PC-3 (cell line): ENCODE measurements at regions not wholly inside any gene's neighbourhood (a gene's known extent, or its start where the extent isn't known, plus 50 kb on each side); places are given as distances from the start of the nearest gene placed in this dataset.

Experiments
- ATAC-seq: fragments of 200-7000 bp; cut with Tn5 transposase; 2 replicates; pipeline ENCODE4 v1.9.1; 2020; ENCODE audit warnings: mild to moderate bottlenecking, moderate library complexity
- BruUV-seq: library from RNA; stranded (reverse); fragments of 400-500 nt; replicated peaks from 2 replicates; lab custom pipeline; 2021; lab: Mats Ljungman, UMichigan
- CTCF ChIA-PET: fragments of 300-600 bp; sonication (Branson Sonifier 250); formaldehyde crosslinking; loops from one replicate; lab custom pipeline; 2022; ENCODE audit warnings: antibody characterized with exemption; lab: Charles Lee
- POLR2A ChIA-PET: fragments of 300-600 bp; sonication (Branson Sonifier 250); formaldehyde crosslinking; loops from one replicate; lab custom pipeline; 2022; ENCODE audit warnings: antibody characterized with exemption; ENCODE audit not compliant: unreplicated experiment; lab: Charles Lee
- DNase-seq: peaks from one replicate; pipeline ENCODE4 v3.0.0-alpha.2; 2015
- H2AFZ ChIP-seq: fragments of 300-600 bp; sonication (generic); 2 replicates; pipeline ENCODE4 v1.6.0; 2016; ENCODE audit warnings: antibody characterized with exemption, low read length
- H3F3A ChIP-seq: fragments of 300-600 bp; sonication (generic); one replicate; pipeline ENCODE4 v1.6.0; 2017; ENCODE audit warnings: antibody characterized with exemption, low read length, control low read depth, mild to moderate bottlenecking; ENCODE audit not compliant: unreplicated experiment
- H3K27ac ChIP-seq: fragments of 300-600 bp; sonication (generic); 2 replicates; pipeline ENCODE4 v1.5.1; 2016; ENCODE audit warnings: mild to moderate bottlenecking, low read length
- H3K27me3 ChIP-seq: fragments of 300-600 bp; sonication (generic); 2 replicates; pipeline ENCODE4 v1.6.1; 2016; ENCODE audit warnings: low read length, mixed read lengths
- H3K36me3 ChIP-seq: fragments of 300-600 bp; sonication (generic); 2 replicates; pipeline ENCODE4 v1.6.1; 2016; ENCODE audit warnings: low read depth, mixed run types, low read length, mixed read lengths
- H3K4me1 ChIP-seq: fragments of 300-600 bp; sonication (generic); 2 replicates; pipeline ENCODE4 v1.5.1; 2016; ENCODE audit warnings: low read length; ENCODE audit not compliant: insufficient read depth
- H3K4me2 ChIP-seq: fragments of 300-600 bp; sonication (generic); 2 replicates; pipeline ENCODE4 v1.6.0; 2016; ENCODE audit warnings: low read length
- H3K4me3 ChIP-seq: fragments of 300-600 bp; sonication (generic); 2 replicates; pipeline ENCODE4 v1.5.1; 2016; ENCODE audit warnings: mild to moderate bottlenecking, low read length, mixed read lengths
- H3K79me2 ChIP-seq: fragments of 300-600 bp; sonication (generic); 2 replicates; pipeline ENCODE4 v1.6.1; 2017; ENCODE audit warnings: low read length, mixed read lengths
- H3K9ac ChIP-seq: fragments of 300-600 bp; sonication (generic); 2 replicates; pipeline ENCODE4 v1.6.0; 2016; ENCODE audit warnings: mild to moderate bottlenecking, low read length
- H3K9me2 ChIP-seq: fragments of 300-600 bp; sonication (generic); replicated peaks from 2 replicates; pipeline ENCODE4 v1.6.1; 2016; ENCODE audit warnings: mixed run types, low read length, mixed read lengths
- H3K9me3 ChIP-seq: fragments of 300-600 bp; sonication (generic); 2 replicates; pipeline ENCODE4 v1.6.1; 2016; ENCODE audit warnings: low read length, mixed read lengths
- H4K20me1 ChIP-seq: fragments of 300-600 bp; sonication (generic); 2 replicates; pipeline ENCODE4 v1.6.1; 2016; ENCODE audit warnings: low read length, mixed read lengths
- EZH2 ChIP-seq: fragments of 300-600 bp; sonication (generic); IDR thresholded peaks from one replicate; pipeline ENCODE4 v1.6.1; 2017; ENCODE audit warnings: antibody characterized with exemption, mild to moderate bottlenecking, low read length; ENCODE audit not compliant: unreplicated experiment
- EZH2phosphoT487 ChIP-seq: fragments of 300-600 bp; sonication (generic); IDR thresholded peaks from 2 replicates; pipeline ENCODE4 v1.6.1; 2018; ENCODE audit warnings: mild to moderate bottlenecking, antibody characterized with exemption, low read length, borderline replicate concordance
- intact Hi-C: fragments of 100-400 bp; cut with micrococcal nuclease; formaldehyde crosslinking; loops from 2 replicates; pipeline ENCODE4 v1.9.0; 2023
- TF ChIP-seq, protein P1 (sequence below): fragments of 300-600 bp; sonication (generic); conservative IDR thresholded peaks from 2 replicates; pipeline ENCODE4 v1.5.1; 2017; ENCODE audit warnings: antibody characterized with exemption, low read depth, mild to moderate bottlenecking, low read length

DNA sequence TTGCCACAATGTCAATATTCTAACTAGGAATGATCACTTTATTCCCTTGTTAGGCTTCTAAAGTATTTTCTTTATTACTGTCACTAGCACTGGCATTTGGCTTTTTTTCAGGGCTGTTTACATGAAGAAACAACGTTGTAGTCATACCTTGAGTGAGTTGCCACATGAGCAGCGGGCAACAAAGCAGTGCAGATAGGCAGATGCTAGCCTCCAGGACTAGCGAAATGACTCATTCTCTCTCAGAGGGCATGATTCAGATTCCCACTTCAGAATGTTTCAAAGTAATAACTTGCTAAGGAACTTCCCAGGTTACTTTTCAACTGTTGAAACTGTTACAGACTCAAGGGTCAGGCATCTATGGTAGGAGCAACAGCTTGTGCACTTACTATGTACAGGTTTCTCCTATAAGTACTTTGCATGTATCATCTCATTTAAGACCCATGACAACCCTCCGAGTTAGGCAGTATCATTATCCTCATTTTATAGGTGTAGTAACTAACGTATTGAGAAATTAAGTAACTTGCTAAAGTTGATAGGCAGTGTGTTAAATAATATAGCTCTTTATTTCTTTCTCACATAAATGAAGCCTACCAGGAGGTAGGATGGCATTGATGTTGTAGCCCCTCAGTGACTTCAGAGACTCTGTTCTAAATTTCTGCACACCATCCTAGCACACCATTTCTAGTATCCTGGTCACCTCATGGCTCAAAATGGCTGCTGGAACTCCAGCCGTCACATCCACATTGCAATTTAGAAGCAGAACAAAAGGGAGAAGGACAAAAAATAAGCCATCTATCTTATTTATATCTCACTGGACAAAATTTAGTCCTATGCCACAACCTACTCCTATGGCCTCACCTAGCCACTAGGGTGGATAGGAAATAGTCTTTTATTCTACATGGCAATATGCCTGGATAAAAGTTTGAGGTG lies 83.3 kb downstream of the ICOS start:
- ChIA-PET CTCF (no interaction called here), POLR2A (no interaction called here)
- H3K27ac ChIP-seq = no peak overlapping the region
- H3K4me1 ChIP-seq = peaks cover 17% of the 10 kb centered on the region
- no peak overlapping the region for H3K4me2 ChIP-seq
- peak; percentile 79 for ATAC-seq
- no peaks in the 10 kb centered on the region for H3K9me3 ChIP-seq
- no peaks in the 10 kb centered on the region for H3K79me2 ChIP-seq
- no peak overlapping the region for H3K9ac ChIP-seq
- H3K27me3 ChIP-seq = no peaks in the 10 kb centered on the region; the same call in 1 of the 2 replicates
- BruUV-seq = no TSS peak
- H3K36me3 ChIP-seq = no peaks in the 10 kb centered on the region
- no peaks in the 10 kb centered on the region for H3F3A ChIP-seq
- H2AFZ ChIP-seq = no peak overlapping the region
- DNase-seq = peak; percentile 86
- TF ChIP-seq EZH2 = no peak
- TF ChIP-seq, protein P1, sequence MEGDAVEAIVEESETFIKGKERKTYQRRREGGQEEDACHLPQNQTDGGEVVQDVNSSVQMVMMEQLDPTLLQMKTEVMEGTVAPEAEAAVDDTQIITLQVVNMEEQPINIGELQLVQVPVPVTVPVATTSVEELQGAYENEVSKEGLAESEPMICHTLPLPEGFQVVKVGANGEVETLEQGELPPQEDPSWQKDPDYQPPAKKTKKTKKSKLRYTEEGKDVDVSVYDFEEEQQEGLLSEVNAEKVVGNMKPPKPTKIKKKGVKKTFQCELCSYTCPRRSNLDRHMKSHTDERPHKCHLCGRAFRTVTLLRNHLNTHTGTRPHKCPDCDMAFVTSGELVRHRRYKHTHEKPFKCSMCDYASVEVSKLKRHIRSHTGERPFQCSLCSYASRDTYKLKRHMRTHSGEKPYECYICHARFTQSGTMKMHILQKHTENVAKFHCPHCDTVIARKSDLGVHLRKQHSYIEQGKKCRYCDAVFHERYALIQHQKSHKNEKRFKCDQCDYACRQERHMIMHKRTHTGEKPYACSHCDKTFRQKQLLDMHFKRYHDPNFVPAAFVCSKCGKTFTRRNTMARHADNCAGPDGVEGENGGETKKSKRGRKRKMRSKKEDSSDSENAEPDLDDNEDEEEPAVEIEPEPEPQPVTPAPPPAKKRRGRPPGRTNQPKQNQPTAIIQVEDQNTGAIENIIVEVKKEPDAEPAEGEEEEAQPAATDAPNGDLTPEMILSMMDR = no peak
- no peaks in the 10 kb centered on the region for H4K20me1 ChIP-seq
- no peak overlapping the region for H3K4me3 ChIP-seq
- H3K9me2 ChIP-seq = no peaks in the 10 kb centered on the region
- intact Hi-C loops = no loop called here

DNA sequence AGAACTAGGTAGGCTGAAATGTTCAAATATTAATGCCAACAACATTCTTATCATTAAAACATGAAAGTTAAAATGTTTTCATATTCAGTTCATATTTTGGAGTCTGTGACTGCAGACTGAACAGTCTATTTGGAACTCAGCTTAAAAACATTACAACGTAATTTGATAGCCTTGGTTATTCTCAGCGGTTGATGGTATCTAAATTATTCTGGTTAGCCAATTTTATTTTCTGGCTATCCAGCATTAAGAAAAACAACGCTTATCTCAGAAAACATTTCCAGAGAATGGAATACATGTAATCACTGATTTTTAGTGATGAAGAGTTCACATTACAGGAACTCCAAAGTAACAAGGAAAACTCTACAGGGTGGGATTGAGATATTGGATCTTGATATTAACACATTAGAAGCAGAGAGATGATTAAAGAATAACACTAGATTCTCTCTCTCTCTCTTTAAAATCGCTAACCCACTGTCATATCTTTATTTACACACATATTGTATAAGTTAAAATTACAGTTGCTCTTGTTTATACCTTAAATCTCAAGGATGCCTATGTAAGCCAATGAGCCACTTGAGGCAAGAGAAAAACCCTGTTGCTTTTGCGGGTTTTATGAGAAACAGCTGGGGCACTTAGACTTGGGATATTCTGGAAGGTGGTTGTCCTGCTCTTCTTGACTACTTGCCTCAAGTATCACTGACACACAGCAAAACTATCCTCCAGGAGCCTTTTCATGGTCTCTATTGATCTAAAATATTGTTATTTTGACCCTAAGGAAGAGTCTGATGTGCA lies 84.9 kb downstream of the ICOS start:
- H2AFZ ChIP-seq = no peak overlapping the region
- POLR2A ChIA-PET = no interaction called here
- BruUV-seq = no TSS peak
- no peaks in the 10 kb centered on the region for H3K36me3 ChIP-seq
- no peak overlapping the region for H3K27ac ChIP-seq
- intact Hi-C loops = no loop called here
- no peak overlapping the region for H3K4me3 ChIP-seq
- no peak for TF ChIP-seq EZH2
- TF ChIP-seq, protein P1 = no peak
- TF ChIP-seq EZH2phosphoT487 = no peak
- ATAC-seq (no peak), DNase-seq (no peak)
- no peak overlapping the region for H3K4me2 ChIP-seq
- peaks cover 17% of the 10 kb centered on the region for H3K4me1 ChIP-seq
- H4K20me1 ChIP-seq = no peaks in the 10 kb centered on the region
- H3F3A ChIP-seq = no peaks in the 10 kb centered on the region
- no peaks in the 10 kb centered on the region for H3K9me3 ChIP-seq
- no peaks in the 10 kb centered on the region for H3K79me2 ChIP-seq
- H3K9ac ChIP-seq = no peak overlapping the region
- no peaks in the 10 kb centered on the region for H3K27me3 ChIP-seq
- no peaks in the 10 kb centered on the region for H3K9me2 ChIP-seq
- CTCF ChIA-PET = no interaction called here

DNA sequence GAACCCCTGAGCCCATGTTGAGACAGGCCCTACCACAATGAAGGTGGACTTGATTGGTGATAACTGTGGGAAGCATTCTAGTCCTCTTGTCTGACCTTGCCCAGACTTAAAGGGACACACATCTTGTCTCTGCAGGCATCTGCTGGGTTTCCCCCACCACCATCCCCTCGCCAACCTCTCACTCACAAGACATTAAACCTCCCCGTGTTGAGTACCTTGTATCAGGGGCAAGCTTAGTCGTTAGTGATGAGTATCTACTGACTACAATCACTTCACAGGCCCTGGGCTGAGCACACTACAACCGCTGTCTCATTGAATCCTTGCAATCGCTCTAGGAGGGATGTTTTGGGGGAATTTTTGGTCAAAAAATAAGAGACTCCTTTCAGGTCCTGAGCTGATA lies 86.0 kb downstream of the ICOS start:
- H3K4me1 ChIP-seq = peaks cover 17% of the 10 kb centered on the region
- no peaks in the 10 kb centered on the region for H3K79me2 ChIP-seq
- no peaks in the 10 kb centered on the region for H3K9me2 ChIP-seq
- H3F3A ChIP-seq = no peaks in the 10 kb centered on the region
- no peak overlapping the region for H2AFZ ChIP-seq
- ChIA-PET POLR2A (no interaction called here), CTCF (no interaction called here)
- H3K27ac ChIP-seq = no peak overlapping the region
- H3K4me2 ChIP-seq = no peak overlapping the region
- BruUV-seq = no TSS peak
- ATAC-seq (no peak), DNase-seq (no peak)
- no peak for TF ChIP-seq EZH2
- TF ChIP-seq, protein P1 = no peak
- no peaks in the 10 kb centered on the region for H4K20me1 ChIP-seq
- H3K36me3 ChIP-seq = no peaks in the 10 kb centered on the region
- intact Hi-C loops = no loop called here
- H3K27me3 ChIP-seq = no peaks in the 10 kb centered on the region
- H3K4me3 ChIP-seq = no peak overlapping the region
- H3K9me3 ChIP-seq = no peaks in the 10 kb centered on the region
- no peak overlapping the region for H3K9ac ChIP-seq
